ENCODE measurements at regions not wholly inside any gene's neighbourhood (a gene's known extent, or its start where the extent isn't known, plus 50 kb on each side); places are given as distances from the start of the nearest gene placed in this dataset.

GRCh38 chr12:87234898-87235297 lies 794.3 kb downstream of the C12orf50 start:
- TF ChIP-seq CTCF (optimal IDR thresholded peaks at IDR 0.05 in 1 of 3, IDR thresholded peaks at IDR 0.05 in 1 of 3, conservative IDR thresholded peaks at IDR 0.05 in 1 of 3; ENCODE audit: extremely low read depth in 1 of 3, insufficient read depth in 2 of 3, low read length in 3 of 3) (no peak), EZH2 (IDR thresholded peaks at IDR 0.05; ENCODE audit: low read length) (no peak)

Measured in keratinocyte (primary cell).